GM04503 (cell line): ENCODE measurements at regions not wholly inside any gene's neighbourhood (a gene's known extent, or its start where the extent isn't known, plus 50 kb on each side); places are given as distances from the start of the nearest gene placed in this dataset.
"Not testable (repeated sequence)": the region's sequence is repeated elsewhere in the genome, so short reads cannot be mapped to it uniquely, and the experiment has no call there.

ENCODE experiments used
- DNase-seq: peaks from one replicate; pipeline ENCODE4 v3.0.0-alpha.2; 2012; ENCODE audit warnings: low read depth

DNA sequence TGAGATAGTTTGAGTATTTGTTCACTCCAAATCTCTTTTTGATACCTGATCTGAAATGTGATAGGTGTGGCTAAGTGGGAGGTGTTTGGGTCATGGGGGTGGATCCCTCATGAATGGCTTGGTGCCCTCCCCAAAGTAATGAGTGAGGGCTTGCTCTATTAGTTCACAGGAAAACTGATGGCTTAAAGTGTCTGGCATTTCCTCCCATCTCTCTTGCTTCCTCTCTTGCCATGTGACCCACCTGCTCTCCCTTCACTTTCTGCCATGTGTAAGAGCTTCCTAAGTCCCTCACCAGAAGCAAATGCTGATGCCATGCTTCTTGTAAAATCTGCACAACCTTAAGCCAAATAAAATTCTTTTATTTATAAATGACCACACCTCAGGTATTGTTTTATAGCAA lies 61.1 kb downstream of the MAD2L1 start:
- DNase-seq: no peak

DNA sequence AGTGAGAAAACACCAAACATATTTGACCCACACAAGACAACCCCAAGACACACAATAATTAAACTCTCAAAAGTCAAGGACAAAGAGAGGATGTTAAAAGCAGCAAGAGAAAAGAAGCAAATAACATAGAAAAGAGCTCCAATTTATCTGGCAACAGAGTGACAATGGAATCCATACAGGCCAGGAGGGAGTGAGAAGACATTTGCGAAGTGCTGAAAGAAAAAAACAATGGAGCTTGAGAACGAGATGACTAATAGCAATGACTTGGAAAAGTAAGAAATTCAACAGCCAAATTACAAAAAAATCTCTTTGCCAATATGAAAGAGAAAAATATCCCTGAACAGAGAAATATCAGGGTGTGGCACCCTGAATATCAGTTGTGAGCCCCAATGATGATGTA lies 61.6 kb downstream of the MAD2L1 start:
- no peak for DNase-seq

DNA sequence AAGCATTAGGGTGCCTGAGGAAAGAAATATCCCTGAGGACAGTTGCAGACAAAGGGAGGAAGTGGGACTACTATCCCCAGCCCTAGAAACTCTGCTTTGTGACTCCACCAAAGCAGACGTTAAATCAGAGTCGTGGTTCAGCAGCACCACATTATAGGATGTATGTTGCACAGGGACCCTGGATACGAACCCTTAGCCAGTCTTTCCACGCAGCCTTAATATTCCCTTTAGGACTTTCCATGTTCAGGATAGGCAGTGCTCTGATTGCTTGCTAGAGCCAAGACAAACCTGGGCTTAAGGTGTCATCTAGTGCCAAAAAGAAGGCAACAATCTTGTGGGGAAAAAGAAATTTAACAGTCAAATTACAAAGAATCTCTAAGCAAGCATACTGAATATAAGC lies 62.6 kb downstream of the MAD2L1 start:
- DNase-seq: no peak

DNA sequence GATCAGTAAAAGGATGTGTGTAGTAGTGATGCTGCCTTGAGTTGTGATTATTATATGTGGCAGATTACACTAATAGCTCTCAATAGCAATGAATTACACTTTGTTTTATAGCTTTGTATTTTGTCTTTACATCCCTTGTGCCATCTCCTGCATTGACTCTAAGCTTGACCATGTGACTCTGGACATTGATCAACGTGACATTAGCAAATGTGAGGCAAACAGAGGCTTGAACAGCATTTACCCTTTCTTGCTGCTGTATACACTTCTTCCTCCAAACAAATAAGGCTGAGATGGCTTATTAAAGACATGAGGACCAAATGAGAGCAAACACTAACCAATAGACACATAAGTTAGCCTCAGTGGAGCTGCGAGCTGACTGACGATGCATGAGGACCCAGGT lies 63.5 kb downstream of the MAD2L1 start:
- DNase-seq: no peak

DNA sequence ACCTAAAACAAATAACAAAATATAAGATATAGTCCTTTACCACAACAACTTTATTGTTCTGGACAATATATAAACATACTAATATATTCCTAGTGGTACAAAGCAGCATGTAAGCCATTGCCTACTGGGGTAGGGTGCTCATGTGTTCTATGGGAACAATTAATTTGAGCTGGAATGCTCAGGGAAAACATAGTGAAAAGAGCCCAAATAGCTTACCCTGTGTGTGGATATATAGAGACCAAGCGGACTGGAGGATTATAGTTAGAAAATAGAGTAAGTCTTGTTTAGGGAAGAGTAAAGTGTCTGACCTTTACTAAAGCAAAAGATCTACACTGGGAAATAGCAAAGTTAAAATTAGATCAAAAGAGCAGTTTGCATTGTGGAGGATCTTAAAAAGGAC lies 64.8 kb downstream of the MAD2L1 start:
- DNase-seq: no peak

DNA sequence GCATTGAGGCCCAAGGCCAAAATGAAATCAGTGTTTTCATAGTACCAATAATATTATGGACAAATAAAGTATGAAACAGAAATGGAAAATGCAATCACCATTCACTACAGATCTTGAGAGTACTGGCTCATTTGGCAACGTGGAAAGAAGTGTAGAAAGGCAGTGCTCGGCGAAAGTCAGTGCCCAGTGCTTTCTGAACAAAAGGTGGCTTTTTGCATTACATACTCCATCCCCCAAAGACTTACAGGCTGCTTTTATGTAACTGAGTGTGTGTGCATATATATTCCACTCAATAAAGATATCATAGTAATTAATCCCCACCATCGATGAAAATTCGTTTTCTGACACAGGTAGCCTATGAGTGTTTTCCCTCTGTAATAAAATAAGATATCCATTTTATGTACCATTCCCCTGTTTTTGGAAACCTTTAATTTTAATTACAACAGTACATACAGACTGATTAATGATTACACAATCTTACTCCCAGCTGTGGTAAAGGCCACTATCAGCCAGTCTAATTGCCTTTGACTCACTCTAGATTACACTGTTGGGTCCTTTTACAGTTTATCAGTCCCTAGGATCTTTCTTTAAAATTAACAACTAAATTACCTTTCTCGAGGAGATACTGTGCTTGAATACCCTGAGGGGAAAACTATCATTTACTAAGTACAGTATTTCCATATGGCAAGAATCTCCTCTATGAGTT lies 65.9 kb downstream of the MAD2L1 start:
- DNase-seq: no peak

DNA sequence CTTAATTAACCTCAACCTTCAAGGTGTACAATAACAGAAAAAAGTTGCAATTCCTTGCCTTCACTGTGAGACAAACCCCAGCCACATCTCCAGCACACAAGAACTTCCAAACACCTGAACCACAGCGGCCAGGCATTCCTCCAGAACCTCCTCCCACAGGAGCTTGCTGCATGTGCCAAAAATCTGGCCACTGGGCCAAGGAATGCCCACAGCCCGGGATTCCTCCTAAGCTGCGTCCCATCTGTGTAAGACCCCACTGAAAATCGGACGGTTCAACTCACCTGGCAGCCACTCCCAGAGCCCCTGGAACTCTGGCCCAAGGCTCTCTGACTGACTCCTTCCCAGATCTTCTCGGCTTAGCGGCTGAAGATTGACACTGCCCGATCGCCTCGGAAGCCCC lies 70.6 kb downstream of the MAD2L1 start:
- DNase-seq: not testable (repeated sequence)

DNA sequence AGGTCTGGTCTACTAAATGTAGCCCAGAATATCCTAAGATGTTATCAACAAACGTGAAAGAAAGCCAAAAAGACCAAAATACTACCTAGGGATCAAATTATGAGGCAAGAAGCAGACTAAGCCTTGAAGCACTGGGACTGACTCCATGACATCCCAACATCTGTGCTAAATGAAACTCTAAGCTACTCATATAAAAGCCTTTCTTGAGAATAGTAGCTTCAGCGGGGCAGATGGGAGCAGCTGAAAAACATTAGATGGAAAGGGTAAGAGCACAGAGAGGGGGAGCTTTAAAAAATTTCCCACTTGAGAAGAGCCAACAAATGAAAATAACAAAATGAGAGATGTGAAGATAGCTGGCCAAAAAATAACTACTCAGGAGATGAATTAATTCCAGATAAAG lies 81.7 kb downstream of the MAD2L1 start:
- DNase-seq: no peak

DNA sequence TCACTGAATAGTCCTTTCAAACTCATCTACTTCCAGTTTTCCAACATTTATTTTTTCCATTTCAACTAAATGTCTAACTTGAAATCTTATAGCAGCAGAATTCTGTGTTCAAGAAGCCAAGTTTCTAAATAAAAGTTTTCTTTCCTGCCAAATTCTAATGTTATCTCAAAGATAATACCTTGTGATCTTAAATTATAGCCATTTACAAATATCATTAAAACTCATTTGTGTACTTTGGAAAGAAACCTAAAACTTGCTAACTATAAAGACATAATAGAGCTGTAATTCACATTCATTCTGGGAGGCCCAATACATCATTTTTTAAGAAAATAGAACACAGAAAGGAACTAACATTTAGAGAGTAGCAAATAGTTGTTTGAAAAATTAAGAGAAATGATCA lies 83.9 kb downstream of the MAD2L1 start:
- DNase-seq: no peak

DNA sequence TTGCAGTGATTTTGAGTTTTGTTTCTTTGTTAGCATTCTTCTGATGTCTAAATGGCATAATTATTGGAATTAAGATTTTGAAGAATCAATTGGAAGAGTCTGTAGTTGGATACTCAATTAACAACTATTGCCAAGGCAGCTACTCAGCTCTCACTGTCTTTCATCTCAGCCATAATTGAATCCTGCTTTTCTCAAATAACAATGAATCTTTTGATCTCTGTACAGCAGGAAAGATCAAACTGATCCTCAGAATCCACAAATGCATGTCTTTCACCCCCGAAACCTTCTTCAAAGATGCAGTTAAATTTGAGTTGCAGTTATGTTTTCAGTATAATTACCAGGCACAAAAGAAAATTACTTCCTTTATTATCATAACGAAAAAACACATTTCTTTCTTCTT lies 86.2 kb downstream of the MAD2L1 start:
- DNase-seq: no peak

DNA sequence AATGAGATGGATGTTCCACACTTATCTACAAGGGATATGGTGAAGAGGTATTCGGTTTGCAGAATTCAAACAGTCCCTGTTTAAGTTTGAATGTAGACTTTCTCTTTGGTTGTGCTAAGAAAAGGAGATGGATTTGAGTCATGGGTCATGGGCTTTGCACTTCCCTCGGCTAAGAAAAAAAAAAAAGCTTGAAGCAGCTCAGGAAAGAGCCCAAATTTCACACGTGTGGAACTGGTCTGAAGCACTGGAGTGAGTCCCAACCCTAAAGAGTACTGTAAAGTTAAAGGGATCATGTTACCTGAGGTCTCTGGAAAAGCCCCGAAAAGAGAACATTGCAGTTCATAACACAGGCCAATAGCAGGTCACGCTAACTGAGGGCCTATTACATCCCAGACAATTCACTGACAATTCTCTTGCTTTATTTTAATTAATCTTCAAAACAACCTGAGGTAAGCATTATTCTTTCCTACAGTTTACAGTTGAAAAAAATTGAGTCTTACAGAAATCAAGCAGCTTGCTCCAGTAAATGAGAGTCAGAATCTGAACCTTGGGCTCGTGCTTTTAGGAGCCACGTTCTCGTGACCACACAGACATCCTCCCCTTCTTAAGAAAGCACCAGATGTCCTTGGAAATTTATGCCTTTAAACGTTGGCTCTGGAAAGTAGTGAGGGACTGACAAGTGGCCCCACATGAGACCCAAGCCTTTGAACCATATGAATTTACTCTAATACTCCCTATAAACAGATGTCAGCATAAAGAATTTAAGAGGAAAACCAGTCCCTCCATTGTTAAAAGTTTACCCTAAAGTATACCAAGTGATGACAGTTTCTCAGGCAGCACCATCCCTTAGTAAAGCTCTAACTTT lies 89.3 kb downstream of the MAD2L1 start:
- DNase-seq: no peak

DNA sequence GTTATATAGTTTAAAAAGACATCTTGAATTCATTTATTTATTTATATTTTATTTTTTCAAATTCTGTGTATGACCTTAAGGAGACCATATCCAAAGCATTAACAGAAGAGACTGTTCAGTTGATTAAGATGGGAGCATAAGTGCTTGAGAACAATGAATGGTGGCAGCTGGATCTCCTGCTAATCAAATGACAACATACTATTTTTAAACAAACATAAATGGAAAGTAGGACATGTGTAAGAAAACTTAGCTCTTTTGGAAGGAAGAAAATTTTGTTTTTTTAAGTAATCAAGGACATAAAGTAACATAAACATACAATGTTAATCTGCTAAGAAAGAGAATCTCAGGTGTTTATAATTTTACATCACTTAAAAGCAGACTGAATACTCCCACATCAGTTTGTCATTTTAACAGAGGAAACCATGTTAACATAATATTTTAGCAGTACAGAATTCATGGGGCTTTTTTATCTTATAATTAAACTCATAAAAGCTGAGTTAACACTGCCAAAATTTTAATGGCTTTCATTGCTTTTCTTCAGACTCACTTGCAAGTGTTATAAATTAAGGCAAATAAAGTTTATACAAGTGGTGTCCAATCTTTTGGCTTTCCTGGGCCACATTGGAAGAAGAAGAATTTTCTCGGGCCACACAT lies 95.1 kb downstream of the MAD2L1 start:
- no peak for DNase-seq

DNA sequence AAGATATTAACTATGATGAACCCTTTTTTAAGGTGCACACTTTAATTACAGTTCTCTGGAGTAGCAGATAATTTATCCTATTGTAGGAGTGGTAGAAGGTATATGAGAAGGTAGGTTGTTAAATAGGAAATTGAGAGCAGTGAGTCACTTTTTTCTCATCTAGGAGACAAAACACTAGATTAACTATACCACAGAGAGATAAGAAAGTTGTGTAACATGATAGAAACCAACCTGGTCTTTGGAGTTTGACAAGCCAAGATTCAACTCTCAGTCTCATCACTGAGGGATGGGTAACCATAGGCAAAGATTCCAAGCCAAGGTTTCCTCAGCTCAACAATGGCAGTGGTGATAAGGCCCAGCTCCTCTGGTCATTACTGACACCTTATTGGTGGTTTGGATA lies 104.0 kb downstream of the MAD2L1 start:
- no peak for DNase-seq

DNA sequence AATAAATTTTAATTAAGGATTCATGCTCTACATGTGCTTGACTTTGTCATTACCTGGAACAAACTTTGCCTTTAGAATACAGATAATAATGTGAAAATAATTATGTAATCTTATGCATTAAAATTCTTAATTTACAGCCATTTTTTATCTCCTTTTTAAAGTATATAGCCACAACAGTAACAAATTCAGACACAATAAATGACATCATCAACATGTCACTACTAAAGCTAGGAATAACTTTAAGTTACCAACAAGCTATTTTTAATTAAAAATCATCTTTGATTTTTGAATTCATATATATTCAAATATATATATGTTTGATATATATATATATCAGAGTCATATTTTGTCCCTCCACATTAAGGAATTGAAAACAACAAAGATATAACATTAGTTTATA lies 107.7 kb downstream of the MAD2L1 start:
- no peak for DNase-seq

DNA sequence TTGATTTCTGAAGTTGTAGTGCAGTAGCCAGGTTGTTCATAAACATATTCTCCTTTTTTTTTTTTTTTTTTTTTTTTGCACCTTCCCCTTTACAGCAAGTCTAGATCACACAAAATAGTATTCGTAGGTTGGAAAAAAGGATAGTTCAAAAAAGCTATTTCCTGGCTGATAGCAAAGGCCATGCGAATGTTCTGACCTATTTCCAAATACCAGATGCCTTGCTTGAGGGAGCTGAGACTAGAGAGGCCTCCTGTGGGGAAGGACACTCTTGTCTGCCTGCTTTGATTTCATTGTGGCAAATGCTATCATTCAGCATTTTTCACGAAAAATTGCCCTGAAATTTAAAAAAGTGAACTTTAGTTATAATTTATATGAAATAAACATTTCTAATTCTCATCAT lies 111.4 kb downstream of the MAD2L1 start:
- DNase-seq: no peak

DNA sequence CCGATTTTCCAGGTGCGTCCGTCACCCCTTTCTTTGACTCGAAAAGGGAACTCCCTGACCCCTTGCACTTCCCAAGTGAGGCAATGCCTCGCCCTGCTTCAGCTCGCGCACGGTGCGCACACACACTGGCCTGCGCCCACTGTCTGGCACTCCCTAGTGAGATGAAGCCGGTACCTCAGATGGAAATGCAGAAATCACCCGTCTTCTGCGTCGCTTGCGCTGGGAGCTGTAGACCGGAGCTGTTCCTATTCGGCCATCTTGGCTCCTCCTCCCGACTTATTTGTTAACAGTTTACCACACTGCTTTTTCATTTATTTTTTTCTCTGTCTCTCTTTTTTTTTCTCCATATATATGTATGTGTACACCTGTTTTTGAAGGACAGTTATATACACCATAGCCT lies 112.2 kb downstream of the MAD2L1 start:
- DNase-seq: not testable (repeated sequence)

DNA sequence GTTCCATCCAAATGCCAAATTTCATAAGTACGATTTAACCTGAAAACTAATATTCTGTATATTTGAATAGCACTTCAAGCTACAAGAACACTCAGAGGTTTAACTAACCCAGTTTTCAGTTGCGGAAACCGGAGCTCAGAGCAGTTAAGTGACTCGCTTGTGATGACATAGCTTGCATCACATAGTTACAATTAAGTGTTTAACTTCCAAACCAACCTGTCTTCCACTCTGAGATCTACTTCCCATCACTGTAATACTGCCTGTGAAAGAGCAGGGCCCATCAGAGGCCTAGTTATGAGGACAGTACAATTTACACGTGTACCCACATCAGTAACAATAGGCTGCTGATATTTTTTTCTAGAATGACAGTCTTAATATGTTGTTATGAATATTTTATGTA lies 120.3 kb downstream of the MAD2L1 start:
- no peak for DNase-seq

DNA sequence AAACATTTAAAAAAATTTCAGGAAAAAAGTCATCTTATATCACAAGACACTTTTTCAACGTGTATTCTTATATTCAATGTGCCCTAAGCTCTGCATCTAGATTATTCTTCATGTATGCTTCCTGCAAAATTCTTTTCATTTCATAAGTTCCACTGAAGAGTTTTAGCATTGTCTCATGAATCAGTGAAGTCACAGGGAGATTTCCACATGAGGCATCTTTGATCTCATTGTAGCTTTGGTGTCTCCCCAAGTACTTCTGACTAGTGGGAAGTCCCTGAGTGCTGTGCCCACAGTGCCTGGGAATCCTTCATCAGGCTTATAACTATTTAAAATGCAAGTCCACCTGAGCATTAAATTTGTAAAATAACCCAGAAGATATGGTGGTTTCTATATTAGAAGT lies 123.8 kb downstream of the MAD2L1 start:
- no peak for DNase-seq

DNA sequence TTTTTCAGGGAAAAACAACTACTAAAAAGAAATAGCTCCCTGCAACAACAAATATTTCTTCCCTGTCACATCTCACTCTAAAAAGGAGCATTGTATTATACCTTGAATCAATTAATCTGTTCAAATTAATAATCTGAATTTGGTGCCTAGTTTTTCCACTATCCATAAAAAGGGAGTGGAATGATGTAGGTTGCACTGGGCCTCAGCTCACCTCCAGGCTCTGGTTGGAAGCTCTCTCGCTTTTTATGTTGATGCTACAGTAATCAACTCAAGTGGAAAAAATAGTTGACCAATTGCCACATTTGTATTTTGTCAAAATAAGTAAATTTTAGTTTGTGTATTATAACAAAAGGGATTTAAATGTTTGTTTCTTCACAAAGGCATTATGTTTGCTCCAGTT lies 126.1 kb downstream of the MAD2L1 start:
- DNase-seq: no peak

DNA sequence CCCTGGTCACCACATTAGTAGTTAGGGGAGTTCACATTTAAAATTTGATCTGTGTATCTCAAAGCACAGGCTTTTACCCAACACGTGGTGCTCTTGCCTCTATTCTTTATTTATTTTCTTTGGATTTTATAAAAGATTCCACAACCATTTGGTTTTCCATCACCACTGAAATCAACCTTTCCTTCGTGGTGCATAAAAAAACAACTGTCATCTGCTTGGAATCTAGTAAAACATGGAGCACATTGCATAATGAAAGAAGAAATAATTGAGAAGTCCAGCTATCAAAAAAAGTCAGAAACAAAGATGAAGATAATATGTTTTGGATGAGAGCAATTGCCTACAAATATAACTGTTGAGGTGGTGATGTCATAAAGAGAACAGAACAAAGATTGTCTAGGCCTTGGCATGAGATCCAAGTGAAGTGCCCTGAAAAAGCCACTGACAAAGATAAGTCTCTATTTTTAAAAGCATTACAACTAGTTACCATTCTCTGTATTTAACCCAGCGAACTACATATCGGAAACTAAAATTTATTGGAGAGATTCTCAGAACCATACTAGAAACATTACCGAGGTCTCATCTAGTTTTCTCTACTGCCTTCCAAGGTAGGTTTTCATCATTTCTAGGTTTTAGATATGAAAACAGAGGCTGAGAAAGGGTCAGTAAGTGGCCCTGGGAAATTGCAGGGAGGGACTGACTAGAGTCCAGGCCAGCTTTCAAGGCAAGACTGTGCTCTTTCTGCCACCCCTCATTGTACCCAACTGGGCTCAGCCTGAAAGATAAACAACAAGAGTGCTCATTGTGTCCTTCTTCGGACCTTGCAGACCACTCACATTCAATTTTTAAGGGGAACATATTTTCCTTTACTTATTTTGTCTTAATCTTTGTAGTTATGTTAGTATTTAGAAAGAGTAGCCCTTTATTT lies 127.3 kb downstream of the MAD2L1 start:
- no peak for DNase-seq

DNA sequence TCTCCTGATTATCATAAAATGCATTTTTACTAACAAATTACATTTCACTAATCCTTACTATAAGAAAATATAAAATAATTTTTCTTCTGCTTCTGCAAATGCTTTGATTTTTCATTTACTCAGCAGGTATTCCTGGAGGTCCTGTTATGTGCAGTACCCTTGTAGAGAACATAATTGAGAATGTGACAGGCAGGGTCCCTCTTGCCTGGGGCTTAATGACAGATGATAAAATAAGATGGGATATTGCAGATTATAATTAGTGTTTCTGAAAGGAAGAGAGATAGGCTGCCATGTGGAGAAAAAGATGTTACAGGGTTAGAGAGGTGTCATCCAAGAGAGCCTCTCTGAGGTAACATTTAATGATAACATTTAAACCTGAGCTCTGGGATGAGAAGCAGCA lies 128.9 kb downstream of the MAD2L1 start:
- DNase-seq: no peak

DNA sequence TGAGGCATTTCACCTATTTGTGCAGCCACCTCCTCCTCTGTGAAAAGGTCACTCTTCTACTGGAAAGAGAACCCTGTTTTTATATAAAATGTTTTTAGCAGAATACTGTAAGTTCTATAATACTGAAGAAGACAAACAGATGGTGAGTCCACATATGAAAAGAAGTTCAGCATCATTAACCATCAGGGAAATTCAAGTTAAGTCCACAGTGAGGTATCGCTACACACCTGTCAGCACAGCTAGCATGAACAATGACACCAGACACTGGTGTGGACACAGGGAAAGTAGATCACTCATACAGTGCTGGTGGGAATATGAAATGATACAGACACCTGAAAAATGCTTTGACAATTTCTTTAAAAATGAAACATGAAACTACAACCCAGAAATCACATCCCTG lies 133.0 kb downstream of the MAD2L1 start:
- no peak for DNase-seq
